CD4-positive, alpha-beta T cell (primary cell): ENCODE measurements at regions not wholly inside any gene's neighbourhood (a gene's known extent, or its start where the extent isn't known, plus 50 kb on each side); places are given as distances from the start of the nearest gene placed in this dataset.

Source experiments
- ATAC-seq: fragments of 200-7000 bp; cut with Tn5 transposase; one replicate; pipeline ENCODE4 v1.10.0; 2022; ENCODE audit warnings: mild to moderate bottlenecking; ENCODE audit not compliant: poor library complexity
- CTCF ChIA-PET: fragments of 350-600 bp; sonication (Branson Sonifier 250); formaldehyde crosslinking; loops from one replicate; lab custom pipeline; 2021; ENCODE audit warnings: antibody characterized with exemption, inconsistent platforms; lab: Charles Lee
- POLR2A ChIA-PET: fragments of 350-600 bp; sonication (Branson Sonifier 250); formaldehyde crosslinking; loops from one replicate; lab custom pipeline; 2021; ENCODE audit warnings: antibody characterized with exemption, inconsistent platforms; lab: Charles Lee
- DNase-seq, 14 experiments: peaks; one replicate each; pipeline ENCODE4 v3.0.0-alpha.2; 2013 to 2020; ENCODE audit warnings: mixed read lengths in 2 of 14
- H3K27ac ChIP-seq, 2 donors: one replicate each; pipeline versions ENCODE4 v1.5.1 to v1.7.0; 2013; ENCODE audit warnings: low read length in 2 of 2, low read depth in 1 of 2, mild to moderate bottlenecking in 1 of 2
- H3K27me3 ChIP-seq, 2 experiments: 1 replicate in 1 of 2; 2 replicates in 1 of 2; pipeline versions ENCODE4 v1.6.1 to v1.7.0; 2013; ENCODE audit warnings: low read length in 2 of 2, control low read depth in 1 of 2, mild to moderate bottlenecking in 1 of 2, moderate library complexity in 1 of 2; ENCODE audit not compliant: insufficient read depth in 2 of 2, control insufficient read depth in 1 of 2
- H3K36me3 ChIP-seq: one replicate; pipeline ENCODE4 v1.6.1; 2013; ENCODE audit warnings: low read length, control low read depth; ENCODE audit not compliant: insufficient read depth
- H3K4me1 ChIP-seq: one replicate; pipeline ENCODE4 v1.6.1; 2013; ENCODE audit warnings: low read length, control low read depth; ENCODE audit not compliant: insufficient read depth
- H3K4me3 ChIP-seq: one replicate; pipeline ENCODE4 v1.5.1; 2013; ENCODE audit warnings: mild to moderate bottlenecking, low read length, moderate library complexity
- H3K9me3 ChIP-seq, 2 experiments: 1 replicate in 1 of 2; 2 replicates in 1 of 2; pipeline versions ENCODE4 v1.6.1 to v1.7.0; 2013; ENCODE audit warnings: low read length in 2 of 2, mild to moderate bottlenecking in 2 of 2, control low read depth in 1 of 2, moderate library complexity in 1 of 2; ENCODE audit not compliant: control insufficient read depth in 1 of 2, insufficient read depth in 1 of 2
- H3K27ac Mint-ChIP-seq: one replicate; pipeline ENCODE4 v1.8.0; 2020; ENCODE audit warnings: mixed read lengths
- H3K27me3 Mint-ChIP-seq: one replicate; pipeline ENCODE4 v1.8.0; 2021; ENCODE audit warnings: mixed read lengths
- H3K36me3 Mint-ChIP-seq: one replicate; pipeline ENCODE4 v1.8.0; 2021; ENCODE audit warnings: low read depth, mixed read lengths
- H3K4me1 Mint-ChIP-seq: one replicate; pipeline ENCODE4 v1.8.0; 2021; ENCODE audit warnings: low read depth, mixed read lengths
- H3K4me3 Mint-ChIP-seq: one replicate; pipeline ENCODE4 v1.8.0; 2020; ENCODE audit warnings: mild to moderate bottlenecking, mixed read lengths
- H3K9me3 Mint-ChIP-seq: one replicate; pipeline ENCODE4 v1.8.0; 2020; ENCODE audit warnings: mixed read lengths
- intact Hi-C, 2 experiments: fragments of 100-400 bp; cut with DNase I in 1 of 2; cut with micrococcal nuclease in 1 of 2; formaldehyde crosslinking; loops; one replicate each; pipeline versions ENCODE4 v1.15.1 to v1.9.0; 2023 to 2025; cut with DNase I, micrococcal nuclease
- TF ChIP-seq, protein P1 (sequence below): fragments of 200-600 bp; IDR thresholded peaks from one replicate; pipeline ENCODE4 v1.8.0; 2022; ENCODE audit warnings: antibody characterized with exemption, mild to moderate bottlenecking

GRCh38 chr3:6526861-6527260 lies 334.1 kb upstream of the GRM7 start:
- ATAC-seq (no peak), DNase-seq (no peak)
- Histone ChIP-seq H3K27ac (no peak overlapping the region), H3K9me3 (peaks cover 0 to 3% of the 10 kb centered on the region in 2 experiments), H3K4me1 (no peaks in the 10 kb centered on the region), H3K27me3 (no peaks in the 10 kb centered on the region), H3K4me3 (no peak overlapping the region), H3K36me3 (no peaks in the 10 kb centered on the region)
- TF ChIP-seq, protein P1, sequence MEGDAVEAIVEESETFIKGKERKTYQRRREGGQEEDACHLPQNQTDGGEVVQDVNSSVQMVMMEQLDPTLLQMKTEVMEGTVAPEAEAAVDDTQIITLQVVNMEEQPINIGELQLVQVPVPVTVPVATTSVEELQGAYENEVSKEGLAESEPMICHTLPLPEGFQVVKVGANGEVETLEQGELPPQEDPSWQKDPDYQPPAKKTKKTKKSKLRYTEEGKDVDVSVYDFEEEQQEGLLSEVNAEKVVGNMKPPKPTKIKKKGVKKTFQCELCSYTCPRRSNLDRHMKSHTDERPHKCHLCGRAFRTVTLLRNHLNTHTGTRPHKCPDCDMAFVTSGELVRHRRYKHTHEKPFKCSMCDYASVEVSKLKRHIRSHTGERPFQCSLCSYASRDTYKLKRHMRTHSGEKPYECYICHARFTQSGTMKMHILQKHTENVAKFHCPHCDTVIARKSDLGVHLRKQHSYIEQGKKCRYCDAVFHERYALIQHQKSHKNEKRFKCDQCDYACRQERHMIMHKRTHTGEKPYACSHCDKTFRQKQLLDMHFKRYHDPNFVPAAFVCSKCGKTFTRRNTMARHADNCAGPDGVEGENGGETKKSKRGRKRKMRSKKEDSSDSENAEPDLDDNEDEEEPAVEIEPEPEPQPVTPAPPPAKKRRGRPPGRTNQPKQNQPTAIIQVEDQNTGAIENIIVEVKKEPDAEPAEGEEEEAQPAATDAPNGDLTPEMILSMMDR = no peak
- no peaks in the 10 kb centered on the region for H3K27me3 Mint-ChIP-seq
- intact Hi-C loops = no loop called here
- peaks cover 2% of the 10 kb centered on the region for H3K9me3 Mint-ChIP-seq
- no peaks in the 10 kb centered on the region for H3K4me1 Mint-ChIP-seq
- no peak overlapping the region for H3K27ac Mint-ChIP-seq
- POLR2A ChIA-PET = no interaction called here
- H3K4me3 Mint-ChIP-seq = no peak overlapping the region
- H3K36me3 Mint-ChIP-seq = no peaks in the 10 kb centered on the region
- CTCF ChIA-PET = no interaction called here

DNA sequence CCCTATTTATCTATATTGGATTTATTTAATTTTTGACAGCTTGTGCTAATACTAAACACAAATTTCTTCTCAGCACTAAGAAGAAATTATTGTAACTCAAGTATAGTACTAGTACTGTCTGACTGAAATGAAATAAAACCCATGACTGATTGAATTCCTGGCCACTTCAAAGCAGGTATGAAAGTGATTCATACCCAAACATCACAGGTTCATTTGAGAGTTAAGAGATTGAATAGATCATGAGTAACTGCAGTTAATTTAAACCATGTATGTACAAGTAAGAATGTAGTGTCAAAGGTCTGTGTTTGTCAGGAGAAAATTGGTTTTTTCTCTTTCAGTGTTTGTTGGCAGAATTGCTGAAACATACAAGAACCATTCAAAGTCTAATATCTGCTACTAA lies 332.0 kb upstream of the GRM7 start:
- no peaks in the 10 kb centered on the region for H3K27me3 Mint-ChIP-seq
- ATAC-seq (no peak), DNase-seq (no peak)
- no peak overlapping the region for H3K27ac ChIP-seq
- intact Hi-C loops = no loop called here
- CTCF ChIA-PET = no interaction called here
- H3K36me3 ChIP-seq = no peaks in the 10 kb centered on the region
- no peak overlapping the region for H3K4me3 Mint-ChIP-seq
- H3K4me1 Mint-ChIP-seq = no peaks in the 10 kb centered on the region
- TF ChIP-seq, protein P1 = no peak
- peaks cover 5% of the 10 kb centered on the region for H3K9me3 Mint-ChIP-seq
- H3K36me3 Mint-ChIP-seq = no peaks in the 10 kb centered on the region
- no peak overlapping the region for H3K4me3 ChIP-seq
- no peaks in the 10 kb centered on the region for H3K27me3 ChIP-seq
- H3K4me1 ChIP-seq = no peaks in the 10 kb centered on the region
- POLR2A ChIA-PET = no interaction called here
- no peak overlapping the region for H3K27ac Mint-ChIP-seq
- H3K9me3 ChIP-seq = peaks cover 0 to 3% of the 10 kb centered on the region in 2 experiments

- H3K27me3 Mint-ChIP-seq = no peaks in the 10 kb centered on the region
- ATAC-seq = no peak
- peaks cover 7% of the 10 kb centered on the region for H3K9me3 Mint-ChIP-seq
- H3K4me3 ChIP-seq = no peak overlapping the region
- H3K27ac ChIP-seq = no peak overlapping the region
- intact Hi-C loops = no loop called here
- no peaks in the 10 kb centered on the region for H3K4me1 ChIP-seq
- H3K36me3 Mint-ChIP-seq = no peaks in the 10 kb centered on the region
- no peaks in the 10 kb centered on the region for H3K4me1 Mint-ChIP-seq
- no peaks in the 10 kb centered on the region for H3K36me3 ChIP-seq
- H3K27me3 ChIP-seq = no peaks in the 10 kb centered on the region
- POLR2A ChIA-PET = no interaction called here
- no peak for DNase-seq
- TF ChIP-seq, protein P1 = no peak
- peaks cover 0 to 3% of the 10 kb centered on the region in 2 experiments for H3K9me3 ChIP-seq
- no peak overlapping the region for H3K27ac Mint-ChIP-seq
- CTCF ChIA-PET = no interaction called here
- H3K4me3 Mint-ChIP-seq = no peak overlapping the region
These were observed 329.8 kb upstream of the GRM7 start for GRCh38 chr3:6531153-6531552.
